ENCODE measurements at regions not wholly inside any gene's neighbourhood (a gene's known extent, or its start where the extent isn't known, plus 50 kb on each side); places are given as distances from the start of the nearest gene placed in this dataset.

DNA sequence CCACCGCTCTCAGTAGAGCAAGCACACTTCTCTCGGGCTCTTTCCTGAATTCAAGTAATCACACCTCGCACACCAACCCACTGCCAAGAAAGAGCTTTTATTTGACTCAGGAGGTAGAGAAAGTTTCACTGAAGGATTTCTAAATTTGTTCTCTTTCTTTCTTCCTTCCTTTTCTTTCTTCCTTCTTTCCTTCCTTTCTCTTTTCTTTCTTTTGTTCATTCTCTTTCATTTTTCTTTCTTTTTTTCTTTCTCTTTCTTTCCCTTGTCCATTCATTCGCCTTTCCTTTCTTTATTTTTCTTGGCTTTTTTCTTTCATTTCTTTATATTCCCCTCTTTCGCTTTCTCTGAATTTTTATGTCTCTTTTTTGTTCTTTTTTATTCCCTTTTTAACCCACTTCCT, 300.1 kb downstream of the ENC1 start:
- Histone ChIP-seq H3K36me3 (no peaks in the 10 kb centered on the region), H3K27ac (no peak overlapping the region), H3K27me3 (no peaks in the 10 kb centered on the region), H3K4me3 (no peak overlapping the region), H3K9me3 (no peaks in the 10 kb centered on the region), H3K4me1 (no peaks in the 10 kb centered on the region), H3K9ac (ENCODE audit: low read depth in 2 of 2, low read length in 2 of 2) (no peak overlapping the region)
- intact Hi-C loops (cut with DNase I), result no loop called here
- DNase-seq, result no peak
- TF ChIP-seq, protein P1, sequence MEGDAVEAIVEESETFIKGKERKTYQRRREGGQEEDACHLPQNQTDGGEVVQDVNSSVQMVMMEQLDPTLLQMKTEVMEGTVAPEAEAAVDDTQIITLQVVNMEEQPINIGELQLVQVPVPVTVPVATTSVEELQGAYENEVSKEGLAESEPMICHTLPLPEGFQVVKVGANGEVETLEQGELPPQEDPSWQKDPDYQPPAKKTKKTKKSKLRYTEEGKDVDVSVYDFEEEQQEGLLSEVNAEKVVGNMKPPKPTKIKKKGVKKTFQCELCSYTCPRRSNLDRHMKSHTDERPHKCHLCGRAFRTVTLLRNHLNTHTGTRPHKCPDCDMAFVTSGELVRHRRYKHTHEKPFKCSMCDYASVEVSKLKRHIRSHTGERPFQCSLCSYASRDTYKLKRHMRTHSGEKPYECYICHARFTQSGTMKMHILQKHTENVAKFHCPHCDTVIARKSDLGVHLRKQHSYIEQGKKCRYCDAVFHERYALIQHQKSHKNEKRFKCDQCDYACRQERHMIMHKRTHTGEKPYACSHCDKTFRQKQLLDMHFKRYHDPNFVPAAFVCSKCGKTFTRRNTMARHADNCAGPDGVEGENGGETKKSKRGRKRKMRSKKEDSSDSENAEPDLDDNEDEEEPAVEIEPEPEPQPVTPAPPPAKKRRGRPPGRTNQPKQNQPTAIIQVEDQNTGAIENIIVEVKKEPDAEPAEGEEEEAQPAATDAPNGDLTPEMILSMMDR (IDR thresholded peaks at IDR 0.05), result no peak

GRCh38 chr5:74337984-74338310, 302.6 kb downstream of the ENC1 start:
- no peak for DNase-seq
- intact Hi-C loops (cut with DNase I), result no loop called here
- Histone ChIP-seq H3K4me3 (no peak overlapping the region), H3K9me3 (no peaks in the 10 kb centered on the region), H3K9ac (ENCODE audit: low read depth in 2 of 2, low read length in 2 of 2) (no peak overlapping the region), H3K27me3 (no peaks in the 10 kb centered on the region), H3K27ac (no peak overlapping the region), H3K4me1 (no peaks in the 10 kb centered on the region), H3K36me3 (no peaks in the 10 kb centered on the region)
- TF ChIP-seq, protein P1 (IDR thresholded peaks at IDR 0.05), result no peak

- Histone ChIP-seq H3K36me3 (no peaks in the 10 kb centered on the region), H3K9ac (ENCODE audit: low read depth in 2 of 2, low read length in 2 of 2) (no peak overlapping the region), H3K9me3 (no peaks in the 10 kb centered on the region), H3K27me3 (no peaks in the 10 kb centered on the region), H3K4me3 (no peak overlapping the region), H3K27ac (no peak overlapping the region), H3K4me1 (no peaks in the 10 kb centered on the region)
- intact Hi-C loops (cut with DNase I), result no loop called here
- DNase-seq, result no peak
- TF ChIP-seq, protein P1 (IDR thresholded peaks at IDR 0.05), result no peak
These were observed 303.1 kb downstream of the ENC1 start for GRCh38 chr5:74337254-74337983.

- Histone ChIP-seq H3K9ac (ENCODE audit: low read depth in 2 of 2, low read length in 2 of 2) (no peak overlapping the region), H3K36me3 (no peaks in the 10 kb centered on the region), H3K27ac (no peak overlapping the region), H3K4me3 (no peak overlapping the region), H3K9me3 (no peaks in the 10 kb centered on the region), H3K4me1 (no peaks in the 10 kb centered on the region), H3K27me3 (no peaks in the 10 kb centered on the region)
- intact Hi-C loops (cut with DNase I), result no loop called here
- TF ChIP-seq, protein P1 (IDR thresholded peaks at IDR 0.05), result no peak
- no peak for DNase-seq
These were observed 304.2 kb downstream of the ENC1 start for GRCh38 chr5:74336297-74336696.

GRCh38 chr5:74334762-74335384, 305.7 kb downstream of the ENC1 start:
- Histone ChIP-seq H3K9ac (ENCODE audit: low read depth in 2 of 2, low read length in 2 of 2) (no peak overlapping the region), H3K27ac (no peak overlapping the region), H3K4me1 (no peaks in the 10 kb centered on the region), H3K36me3 (no peaks in the 10 kb centered on the region), H3K4me3 (no peak overlapping the region), H3K27me3 (no peaks in the 10 kb centered on the region), H3K9me3 (no peaks in the 10 kb centered on the region)
- intact Hi-C loops (cut with DNase I), result no loop called here
- no peak for DNase-seq
- TF ChIP-seq, protein P1 (IDR thresholded peaks at IDR 0.05), result no peak

Measured in colonic mucosa (tissue), 4 donors.